ENCODE measurements at regions not wholly inside any gene's neighbourhood (a gene's known extent, or its start where the extent isn't known, plus 50 kb on each side); places are given as distances from the start of the nearest gene placed in this dataset.
A peak's percentile ranks its signal among the peaks of the same experiment; 100 is the strongest.

DNA sequence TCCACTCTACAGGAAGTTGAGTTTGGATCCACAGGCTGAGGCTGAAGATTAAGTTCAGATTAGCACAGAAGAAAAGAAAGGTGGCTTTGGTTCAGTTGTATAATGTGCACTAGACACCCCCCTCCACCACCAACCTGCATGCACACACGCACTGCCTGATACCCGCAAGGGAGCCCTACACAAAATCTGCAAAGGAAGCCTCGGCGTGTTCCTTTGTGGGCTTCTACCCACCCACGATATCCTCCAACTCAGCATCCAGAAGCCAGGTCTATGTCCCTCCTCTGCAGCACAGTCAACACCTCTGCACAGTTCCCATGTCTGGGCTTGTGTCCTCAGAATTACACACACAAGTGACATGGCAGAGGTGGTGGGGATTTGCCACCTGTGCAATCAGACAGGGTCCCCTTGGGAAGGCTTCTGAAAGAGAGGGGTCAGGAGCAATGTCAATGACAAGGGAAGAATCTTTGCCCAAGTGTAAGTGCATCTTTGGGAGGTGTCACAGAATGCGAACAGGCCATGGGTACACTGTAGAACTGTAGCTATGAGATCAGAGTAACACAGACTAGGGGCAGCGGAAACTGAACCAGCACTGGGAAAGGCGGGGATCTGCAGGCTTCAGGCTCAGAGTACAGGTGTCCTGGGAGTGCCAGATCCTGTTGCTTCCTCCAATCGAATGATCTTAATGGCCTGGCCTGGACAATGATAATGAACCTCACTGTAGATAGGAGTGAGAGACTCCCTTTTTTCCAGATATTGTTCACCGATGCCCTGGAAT, 148.6 kb upstream of the ETV3 start:
- no peak overlapping the region for H3K27ac ChIP-seq (replicated peaks in 1 of 4)
- H3K9me3 ChIP-seq, result no peaks in the 10 kb centered on the region
- no peaks in the 10 kb centered on the region for H3K36me3 ChIP-seq
- no peak for TF ChIP-seq POLR2A (IDR thresholded peaks at IDR 0.05; ENCODE audit: low read depth)
- TF ChIP-seq EP300 (IDR thresholded peaks at IDR 0.05), result no peak
- TF ChIP-seq POLR2AphosphoS5 (IDR thresholded peaks at IDR 0.05), result no peak
- TF ChIP-seq, protein P1, sequence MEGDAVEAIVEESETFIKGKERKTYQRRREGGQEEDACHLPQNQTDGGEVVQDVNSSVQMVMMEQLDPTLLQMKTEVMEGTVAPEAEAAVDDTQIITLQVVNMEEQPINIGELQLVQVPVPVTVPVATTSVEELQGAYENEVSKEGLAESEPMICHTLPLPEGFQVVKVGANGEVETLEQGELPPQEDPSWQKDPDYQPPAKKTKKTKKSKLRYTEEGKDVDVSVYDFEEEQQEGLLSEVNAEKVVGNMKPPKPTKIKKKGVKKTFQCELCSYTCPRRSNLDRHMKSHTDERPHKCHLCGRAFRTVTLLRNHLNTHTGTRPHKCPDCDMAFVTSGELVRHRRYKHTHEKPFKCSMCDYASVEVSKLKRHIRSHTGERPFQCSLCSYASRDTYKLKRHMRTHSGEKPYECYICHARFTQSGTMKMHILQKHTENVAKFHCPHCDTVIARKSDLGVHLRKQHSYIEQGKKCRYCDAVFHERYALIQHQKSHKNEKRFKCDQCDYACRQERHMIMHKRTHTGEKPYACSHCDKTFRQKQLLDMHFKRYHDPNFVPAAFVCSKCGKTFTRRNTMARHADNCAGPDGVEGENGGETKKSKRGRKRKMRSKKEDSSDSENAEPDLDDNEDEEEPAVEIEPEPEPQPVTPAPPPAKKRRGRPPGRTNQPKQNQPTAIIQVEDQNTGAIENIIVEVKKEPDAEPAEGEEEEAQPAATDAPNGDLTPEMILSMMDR (IDR thresholded peaks at IDR 0.05), result no peak
- intact Hi-C loops (cut with DNase I), result no loop called here
- DNase-seq (ENCODE audit: extremely low spot score), result peak; percentile 57
- H3K27me3 ChIP-seq, result peaks cover 0 to 8% (median 0%) of the 10 kb centered on the region in 4 donors
- no peaks in the 10 kb centered on the region for H3K4me1 ChIP-seq
- 87% methylated on average over 9 of the region's 10 CpGs for WGBS
- no peak overlapping the region for H3K4me3 ChIP-seq

DNA sequence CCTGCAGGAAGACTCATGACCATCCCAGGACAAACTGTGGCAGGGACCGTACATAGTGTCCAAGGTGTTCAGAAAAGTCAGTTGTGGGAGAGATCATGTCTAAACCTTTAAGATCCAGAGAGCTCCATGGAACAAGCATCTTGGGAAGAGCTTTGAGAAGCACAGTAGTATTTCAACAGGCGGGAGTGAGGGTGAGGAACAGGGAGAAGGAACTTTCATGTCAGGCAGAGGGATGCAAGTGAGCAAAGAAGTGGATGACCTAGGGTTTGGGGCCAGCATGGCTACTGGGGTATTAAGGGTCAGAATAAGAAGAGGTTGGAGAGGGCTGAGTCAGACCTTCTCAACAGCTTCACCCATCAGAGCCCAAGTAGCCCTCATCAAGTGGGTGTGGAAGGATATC, 147.9 kb upstream of the ETV3 start:
- H3K27me3 ChIP-seq, result peaks cover 0 to 8% (median 0%) of the 10 kb centered on the region in 4 donors
- DNase-seq (ENCODE audit: extremely low spot score), result peak; percentile 91
- H3K9me3 ChIP-seq, result no peaks in the 10 kb centered on the region
- H3K36me3 ChIP-seq, result no peaks in the 10 kb centered on the region
- no peaks in the 10 kb centered on the region for H3K4me1 ChIP-seq
- intact Hi-C loops (cut with DNase I), result no loop called here
- H3K4me3 ChIP-seq, result no peak overlapping the region
- WGBS, result 85% methylated on average over 2 of the region's 2 CpGs
- no peak for TF ChIP-seq EP300 (IDR thresholded peaks at IDR 0.05)
- TF ChIP-seq, protein P1 (IDR thresholded peaks at IDR 0.05), result no peak
- TF ChIP-seq POLR2AphosphoS5 (IDR thresholded peaks at IDR 0.05), result no peak
- TF ChIP-seq POLR2A (IDR thresholded peaks at IDR 0.05; ENCODE audit: low read depth), result no peak
- H3K27ac ChIP-seq (replicated peaks in 1 of 4), result no peak overlapping the region

DNA sequence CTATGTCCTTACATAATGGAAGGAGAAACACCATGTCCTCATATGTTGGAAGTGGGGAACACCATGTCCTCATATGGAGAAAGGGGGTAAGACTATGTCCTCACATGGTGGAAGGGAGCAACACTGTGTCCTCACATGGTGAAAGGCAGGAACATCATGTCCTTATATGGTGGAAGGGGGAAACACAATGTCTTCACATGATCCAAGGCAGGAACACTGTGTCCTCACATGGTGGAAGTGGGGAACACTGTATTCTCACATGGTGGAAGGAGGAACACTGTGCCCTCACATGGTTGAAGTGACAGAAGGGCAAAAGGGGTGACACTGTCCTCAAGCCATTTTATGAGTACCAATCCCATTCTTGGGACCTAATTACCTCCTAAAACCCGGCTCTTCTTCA, 146.3 kb upstream of the ETV3 start:
- Histone ChIP-seq H3K4me3 (no peak overlapping the region), H3K4me1 (no peaks in the 10 kb centered on the region), H3K27ac (replicated peaks in 1 of 4) (no peak overlapping the region), H3K9me3 (no peaks in the 10 kb centered on the region), H3K36me3 (no peaks in the 10 kb centered on the region), H3K27me3 (peaks cover 0 to 10% (median 0%) of the 10 kb centered on the region in 4 donors)
- WGBS, result 76% methylated on average over 1 of the region's 1 CpG
- intact Hi-C loops (cut with DNase I), result no loop called here
- peak; percentile 78 for DNase-seq (ENCODE audit: extremely low spot score)
- no peak for TF ChIP-seq POLR2A (IDR thresholded peaks at IDR 0.05; ENCODE audit: low read depth)
- TF ChIP-seq, protein P1 (IDR thresholded peaks at IDR 0.05), result no peak
- no peak for TF ChIP-seq POLR2AphosphoS5 (IDR thresholded peaks at IDR 0.05)
- TF ChIP-seq EP300 (IDR thresholded peaks at IDR 0.05), result no peak

DNA sequence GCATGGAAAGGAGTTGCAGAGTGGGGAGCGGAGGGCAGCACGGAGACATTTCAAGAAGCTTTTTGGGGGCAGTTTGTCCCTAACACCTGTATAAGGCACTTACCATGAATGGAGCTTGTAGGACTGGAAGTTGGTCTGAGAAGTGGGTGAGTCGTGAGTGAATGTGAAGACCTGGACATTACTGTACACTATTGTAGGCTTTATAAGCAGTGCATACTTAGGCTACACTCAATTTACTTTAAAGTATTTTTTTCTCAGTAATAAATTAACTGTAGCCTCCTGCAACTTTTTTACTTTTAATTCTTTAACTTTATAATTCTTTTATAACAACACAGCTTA, 141.6 kb upstream of the ETV3 start:
- 26% methylated on average over 3 of the region's 3 CpGs for whole genome bisulfite sequencing
- Histone ChIP-seq H3K9me3 (no peaks in the 10 kb centered on the region), H3K27ac (replicated peaks in 1 of 4) (no peak overlapping the region), H3K27me3 (peaks cover 0 to 49% (median 0%) of the 10 kb centered on the region in 4 donors), H3K4me3 (no peak overlapping the region), H3K4me1 (no peaks in the 10 kb centered on the region), H3K36me3 (no peaks in the 10 kb centered on the region)
- DNase-seq (ENCODE audit: extremely low spot score), result no peak
- intact Hi-C loops (cut with DNase I), result no loop called here
- TF ChIP-seq POLR2AphosphoS5 (IDR thresholded peaks at IDR 0.05), result no peak
- no peak for TF ChIP-seq POLR2A (IDR thresholded peaks at IDR 0.05; ENCODE audit: low read depth)
- TF ChIP-seq, protein P1 (IDR thresholded peaks at IDR 0.05), result no peak
- no peak for TF ChIP-seq EP300 (IDR thresholded peaks at IDR 0.05)
